HEK293T (cell line): ENCODE measurements at regions not wholly inside any gene's neighbourhood (a gene's known extent, or its start where the extent isn't known, plus 50 kb on each side); places are given as distances from the start of the nearest gene placed in this dataset.

Experiments
- ARNT ChIP-seq: fragments of 450-650 bp; IDR thresholded peaks from 2 replicates; pipeline ENCODE4 v1.6.1; 2017; ENCODE audit warnings: mild to moderate bottlenecking
- BHLHE40 ChIP-seq: fragments of 450-650 bp; IDR thresholded peaks from 2 replicates; pipeline ENCODE4 v1.6.1; 2016; ENCODE audit warnings: mild to moderate bottlenecking, moderate library complexity, borderline replicate concordance
- CTBP1 ChIP-seq: fragments of 450-650 bp; IDR thresholded peaks from 2 replicates; pipeline ENCODE4 v1.6.1; 2016; ENCODE audit warnings: borderline replicate concordance
- ELF4 ChIP-seq: fragments of 450-650 bp; IDR thresholded peaks from 2 replicates; pipeline ENCODE4 v1.6.1; 2017; ENCODE audit warnings: antibody characterized with exemption
- FOXA1 ChIP-seq: fragments of 450-650 bp; IDR thresholded peaks from 2 replicates; pipeline ENCODE4 v1.6.1; 2016; ENCODE audit warnings: mild to moderate bottlenecking
- FOXK2 ChIP-seq: fragments of 450-650 bp; IDR thresholded peaks from 2 replicates; pipeline ENCODE4 v1.6.1; 2016; ENCODE audit warnings: mild to moderate bottlenecking
- HDGF ChIP-seq: fragments of 450-650 bp; IDR thresholded peaks from 2 replicates; pipeline ENCODE4 v1.6.1; 2017; ENCODE audit warnings: antibody characterized with exemption, borderline replicate concordance
- L3MBTL2 ChIP-seq: fragments of 450-650 bp; conservative IDR thresholded peaks from 2 replicates; pipeline ENCODE4 v1.6.1; 2016; ENCODE audit warnings: mild to moderate bottlenecking
- SP1 ChIP-seq: fragments of 450-650 bp; IDR thresholded peaks from 2 replicates; pipeline ENCODE4 v1.6.1; 2017
- SUZ12 ChIP-seq: fragments of 450-650 bp; IDR thresholded peaks from 2 replicates; pipeline ENCODE4 v1.6.1; 2016; ENCODE audit warnings: mild to moderate bottlenecking
- TARDBP ChIP-seq: fragments of 450-650 bp; IDR thresholded peaks from 2 replicates; pipeline ENCODE4 v1.6.1; 2016
- ZNF384 ChIP-seq: fragments of 450-650 bp; IDR thresholded peaks from 2 replicates; pipeline ENCODE4 v1.6.1; 2016

- TF ChIP-seq ZNF384 (no peak), HDGF (no peak), CTBP1 (no peak), ELF4 (no peak), FOXK2 (no peak), ARNT (no peak), SP1 (no peak), SUZ12 (no peak), TARDBP (no peak), L3MBTL2 (no peak), FOXA1 (no peak), BHLHE40 (no peak)
These were observed 154.4 kb upstream of the HES1 start for GRCh38 chr3:193981504-193981903.
